Keratinocyte (primary cell): ENCODE measurements at regions not wholly inside any gene's neighbourhood (a gene's known extent, or its start where the extent isn't known, plus 50 kb on each side); places are given as distances from the start of the nearest gene placed in this dataset.

Experiments used
- DNase-seq: peaks from one replicate; pipeline ENCODE4 v3.0.0-alpha.2; 2011; ENCODE audit warnings: low read depth, missing footprints, low spot score
- FAIRE-seq: peaks from 2 replicates; lab custom pipeline; 2011; peaks lifted over from hg19 to GRCh38; lab: Jason Lieb, UNC
- H2AFZ ChIP-seq: 2 replicates; pipeline ENCODE4 v1.6.0; 2012; ENCODE audit warnings: low read length, control low read depth, inconsistent platforms; ENCODE audit not compliant: control insufficient read depth
- H3K27ac ChIP-seq: 2 replicates; pipeline ENCODE4 v1.5.1; 2011; ENCODE audit warnings: low read length; ENCODE audit not compliant: control insufficient read depth, insufficient read depth
- H3K27me3 ChIP-seq: 3 replicates; pipeline ENCODE4 v1.6.0; 2011; ENCODE audit warnings: low read length; ENCODE audit not compliant: control insufficient read depth, insufficient read depth; ENCODE audit errors: extremely low read depth
- H3K36me3 ChIP-seq, 2 experiments: 2 replicates in 1 of 2; 3 replicates in 1 of 2; pipeline ENCODE4 v1.5.1; 2011; ENCODE audit warnings: low read length in 2 of 2, mild to moderate bottlenecking in 1 of 2; ENCODE audit not compliant: control insufficient read depth in 2 of 2, insufficient read depth in 2 of 2; ENCODE audit errors: extremely low read depth in 1 of 2
- H3K4me1 ChIP-seq: 3 replicates; pipeline ENCODE4 v1.5.1; 2011; ENCODE audit warnings: low read length; ENCODE audit not compliant: control insufficient read depth, insufficient read depth; ENCODE audit errors: extremely low read depth
- H3K4me2 ChIP-seq: 3 replicates; pipeline ENCODE4 v1.6.0; 2011; ENCODE audit warnings: low read depth, low read length; ENCODE audit not compliant: control insufficient read depth, insufficient read depth; ENCODE audit errors: extremely low read depth
- H3K4me3 ChIP-seq, 3 experiments: fragments of 200-600 bp in 1 of 3; sonication (generic) in 1 of 3; 2 replicates in 2 of 3; 3 replicates in 1 of 3; pipeline ENCODE4 v1.5.1; 2011 to 2016; ENCODE audit warnings: low read length in 3 of 3, mild to moderate bottlenecking in 3 of 3, control low read depth in 2 of 3, inconsistent platforms in 1 of 3, low read depth in 1 of 3, mixed read lengths in 1 of 3, mixed run types in 1 of 3, moderate library complexity in 1 of 3; ENCODE audit not compliant: control insufficient read depth in 2 of 3, insufficient read depth in 2 of 3; ENCODE audit errors: extremely low read depth in 1 of 3
- H3K79me2 ChIP-seq: 2 replicates; pipeline ENCODE4 v1.6.0; 2012; ENCODE audit warnings: low read length; ENCODE audit not compliant: control insufficient read depth, insufficient read depth
- H3K9ac ChIP-seq: 3 replicates; pipeline ENCODE4 v1.6.0; 2011; ENCODE audit warnings: low read length; ENCODE audit not compliant: control insufficient read depth, insufficient read depth; ENCODE audit errors: extremely low read depth
- H3K9me1 ChIP-seq: 3 replicates; pipeline ENCODE4 v1.6.0; 2011; ENCODE audit warnings: low read length; ENCODE audit not compliant: control insufficient read depth, insufficient read depth; ENCODE audit errors: extremely low read depth
- H3K9me3 ChIP-seq: 2 replicates; pipeline ENCODE4 v1.5.1; 2012; ENCODE audit warnings: low read depth, low read length; ENCODE audit not compliant: control insufficient read depth
- H4K20me1 ChIP-seq: 3 replicates; pipeline ENCODE4 v1.6.0; 2011; ENCODE audit warnings: low read length; ENCODE audit not compliant: control insufficient read depth, insufficient read depth; ENCODE audit errors: extremely low read depth
- EZH2 ChIP-seq: IDR thresholded peaks from one replicate; pipeline ENCODE4 v1.6.1; 2012; ENCODE audit warnings: inconsistent platforms, mild to moderate bottlenecking, low read length, moderate library complexity
- dilution Hi-C: fragments of 300-500 bp; cut with MboI; formaldehyde crosslinking; loops from one replicate; pipeline ENCODE4 v1.7.0; 2020; ENCODE audit warnings: low sequenced_read_pairs; ENCODE audit not compliant: extremely low pct_ligation_motif_present
- TF ChIP-seq, protein P1 (sequence below), 3 experiments: IDR thresholded peaks in 1 of 3; conservative IDR thresholded peaks in 1 of 3; optimal IDR thresholded peaks in 1 of 3; 2 replicates in 2 of 3; 3 replicates in 1 of 3; pipeline versions ENCODE3 to v1.5.1; 2011; ENCODE audit warnings: low read length in 3 of 3, mild to moderate bottlenecking in 3 of 3, moderate library complexity in 2 of 3, control low read depth in 1 of 3, inconsistent platforms in 1 of 3; ENCODE audit not compliant: insufficient read depth in 2 of 3; ENCODE audit errors: extremely low read depth in 1 of 3

DNA sequence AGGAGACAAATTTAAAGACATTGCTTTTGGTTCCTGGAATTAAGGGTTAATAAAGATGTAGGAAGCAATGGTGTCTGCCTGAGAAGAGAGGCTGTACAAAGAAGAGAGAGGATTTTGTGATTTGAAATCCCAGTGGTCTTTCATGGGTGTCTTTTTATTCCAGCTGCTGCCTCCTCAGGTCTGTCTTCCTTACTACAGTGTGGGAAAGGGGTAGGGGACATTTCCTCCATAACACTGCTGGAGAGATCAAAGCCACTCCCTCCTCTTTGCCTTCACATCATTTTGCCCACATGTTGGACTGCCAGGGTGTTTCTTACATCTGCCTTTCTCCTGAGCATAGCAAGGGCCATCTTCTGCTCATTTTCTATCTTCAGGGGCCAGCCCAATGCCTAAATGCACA is 348.5 kb downstream of the EN1 start:
- H3K27ac ChIP-seq = no peak overlapping the region
- H3K9me1 ChIP-seq = no peaks in the 10 kb centered on the region
- no peaks in the 10 kb centered on the region for H3K79me2 ChIP-seq
- dilution Hi-C loops = no loop called here
- no peaks in the 10 kb centered on the region for H3K27me3 ChIP-seq
- FAIRE-seq (no peak), DNase-seq (no peak)
- no peak overlapping the region for H3K4me2 ChIP-seq
- TF ChIP-seq, protein P1, sequence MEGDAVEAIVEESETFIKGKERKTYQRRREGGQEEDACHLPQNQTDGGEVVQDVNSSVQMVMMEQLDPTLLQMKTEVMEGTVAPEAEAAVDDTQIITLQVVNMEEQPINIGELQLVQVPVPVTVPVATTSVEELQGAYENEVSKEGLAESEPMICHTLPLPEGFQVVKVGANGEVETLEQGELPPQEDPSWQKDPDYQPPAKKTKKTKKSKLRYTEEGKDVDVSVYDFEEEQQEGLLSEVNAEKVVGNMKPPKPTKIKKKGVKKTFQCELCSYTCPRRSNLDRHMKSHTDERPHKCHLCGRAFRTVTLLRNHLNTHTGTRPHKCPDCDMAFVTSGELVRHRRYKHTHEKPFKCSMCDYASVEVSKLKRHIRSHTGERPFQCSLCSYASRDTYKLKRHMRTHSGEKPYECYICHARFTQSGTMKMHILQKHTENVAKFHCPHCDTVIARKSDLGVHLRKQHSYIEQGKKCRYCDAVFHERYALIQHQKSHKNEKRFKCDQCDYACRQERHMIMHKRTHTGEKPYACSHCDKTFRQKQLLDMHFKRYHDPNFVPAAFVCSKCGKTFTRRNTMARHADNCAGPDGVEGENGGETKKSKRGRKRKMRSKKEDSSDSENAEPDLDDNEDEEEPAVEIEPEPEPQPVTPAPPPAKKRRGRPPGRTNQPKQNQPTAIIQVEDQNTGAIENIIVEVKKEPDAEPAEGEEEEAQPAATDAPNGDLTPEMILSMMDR (optimal IDR thresholded peaks at IDR 0.05 in 1 of 3, IDR thresholded peaks at IDR 0.05 in 1 of 3, conservative IDR thresholded peaks at IDR 0.05 in 1 of 3; ENCODE audit: extremely low read depth in 1 of 3, insufficient read depth in 2 of 3, low read length in 3 of 3) = no peak
- TF ChIP-seq EZH2 = no peak
- no peak overlapping the region for H3K9ac ChIP-seq
- no peak overlapping the region for H3K4me3 ChIP-seq
- H3K9me3 ChIP-seq = no peaks in the 10 kb centered on the region
- H4K20me1 ChIP-seq = no peaks in the 10 kb centered on the region
- no peaks in the 10 kb centered on the region for H3K36me3 ChIP-seq
- H2AFZ ChIP-seq = no peak overlapping the region
- peaks cover 8% of the 10 kb centered on the region for H3K4me1 ChIP-seq

- Histone ChIP-seq H3K4me3 (no peak overlapping the region), H3K9me1 (no peaks in the 10 kb centered on the region), H3K27ac (no peak overlapping the region), H3K4me1 (peaks cover 8% of the 10 kb centered on the region), H3K36me3 (no peaks in the 10 kb centered on the region), H3K27me3 (no peaks in the 10 kb centered on the region), H3K9me3 (no peaks in the 10 kb centered on the region), H2AFZ (no peak overlapping the region), H4K20me1 (no peaks in the 10 kb centered on the region), H3K9ac (no peak overlapping the region), H3K4me2 (no peak overlapping the region), H3K79me2 (no peaks in the 10 kb centered on the region)
- dilution Hi-C loops = no loop called here
- DNase-seq = no peak
- no peak for FAIRE-seq
- no peak for TF ChIP-seq EZH2
- TF ChIP-seq, protein P1 (optimal IDR thresholded peaks at IDR 0.05 in 1 of 3, IDR thresholded peaks at IDR 0.05 in 1 of 3, conservative IDR thresholded peaks at IDR 0.05 in 1 of 3; ENCODE audit: extremely low read depth in 1 of 3, insufficient read depth in 2 of 3, low read length in 3 of 3) = no peak
These were observed 350.4 kb downstream of the EN1 start for GRCh38 chr2:118496870-118497611.
